ENCODE measurements at regions not wholly inside any gene's neighbourhood (a gene's known extent, or its start where the extent isn't known, plus 50 kb on each side); places are given as distances from the start of the nearest gene placed in this dataset.
"Not testable (repeated sequence)": the region's sequence is repeated elsewhere in the genome, so short reads cannot be mapped to it uniquely, and the experiment has no call there.

DNA sequence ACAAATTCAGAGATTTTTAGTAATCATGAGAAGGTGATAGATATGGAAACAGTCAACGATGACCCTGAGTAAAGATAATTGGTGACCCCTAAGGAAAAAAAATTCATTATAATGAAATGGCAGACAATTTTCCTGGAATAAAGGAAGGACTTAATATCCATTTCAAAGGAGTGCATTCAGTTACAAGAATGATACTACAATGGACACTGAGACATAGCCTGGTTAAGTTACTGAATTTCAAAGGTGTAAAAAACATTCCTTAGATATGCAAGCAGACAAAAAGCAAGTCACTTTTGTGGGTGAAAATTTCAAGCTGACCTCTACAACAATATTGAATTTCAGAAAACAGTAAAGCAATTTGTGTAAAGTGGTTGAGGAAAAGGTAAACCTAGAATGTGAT is 1012.5 kb upstream of the SEMA6A start:
- no peak for DNase-seq

DNA sequence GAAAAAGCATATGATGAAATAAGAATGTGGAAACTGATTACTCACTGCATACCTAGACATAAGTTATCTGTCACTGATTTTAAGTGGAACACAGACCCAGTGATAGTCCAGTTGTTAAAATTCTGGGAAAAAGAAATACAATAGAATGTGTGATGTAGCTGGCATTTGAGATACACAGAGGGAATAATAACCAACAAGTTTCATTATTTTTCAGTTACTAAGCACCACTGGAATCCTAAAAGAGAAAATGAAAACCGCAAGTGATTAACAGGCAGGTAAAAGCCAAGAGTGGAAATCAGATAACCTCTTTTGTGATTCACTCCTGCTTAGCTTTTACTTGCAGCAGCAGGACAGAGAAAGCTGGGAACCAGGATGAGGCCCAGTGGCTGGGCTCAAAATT is 994.0 kb upstream of the SEMA6A start:
- DNase-seq: no peak

DNA sequence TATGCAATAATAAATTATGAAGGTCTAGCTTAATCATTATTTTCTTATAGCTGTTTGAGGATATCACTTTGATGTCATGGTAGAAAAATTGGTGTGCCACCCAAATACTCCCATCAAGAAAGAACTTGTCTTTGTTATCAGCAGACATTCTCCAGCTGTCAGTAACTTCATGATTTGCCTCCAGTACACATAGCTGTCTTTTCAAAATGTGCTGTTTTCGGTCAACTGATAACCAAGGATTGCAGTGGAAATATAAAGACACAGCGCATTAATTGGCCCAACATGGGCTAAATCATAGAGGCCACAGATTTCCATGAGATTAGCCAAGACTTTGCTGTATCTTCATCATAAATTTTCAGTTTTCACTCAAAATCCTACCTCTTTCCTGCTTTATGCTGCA is 993.5 kb upstream of the SEMA6A start:
- DNase-seq: no peak

DNA sequence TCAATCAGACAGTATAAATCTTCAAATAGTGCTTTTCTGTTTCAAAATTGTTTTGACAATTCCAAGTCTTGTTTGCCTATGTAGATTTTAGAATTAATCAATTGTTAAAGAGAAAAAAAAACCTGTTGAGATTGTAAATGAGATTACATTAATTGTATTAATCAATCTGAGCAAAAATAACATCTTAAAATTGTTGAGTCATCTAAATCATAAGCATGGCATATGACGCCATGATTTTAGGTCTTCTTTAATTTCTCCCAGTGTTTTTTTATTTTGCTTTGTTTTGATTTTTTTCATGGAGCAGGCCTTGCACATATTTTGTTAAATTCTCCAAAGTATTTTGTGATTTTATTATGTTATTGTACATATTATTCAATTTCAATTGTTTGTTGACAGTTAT is 988.0 kb upstream of the SEMA6A start:
- no peak for DNase-seq

DNA sequence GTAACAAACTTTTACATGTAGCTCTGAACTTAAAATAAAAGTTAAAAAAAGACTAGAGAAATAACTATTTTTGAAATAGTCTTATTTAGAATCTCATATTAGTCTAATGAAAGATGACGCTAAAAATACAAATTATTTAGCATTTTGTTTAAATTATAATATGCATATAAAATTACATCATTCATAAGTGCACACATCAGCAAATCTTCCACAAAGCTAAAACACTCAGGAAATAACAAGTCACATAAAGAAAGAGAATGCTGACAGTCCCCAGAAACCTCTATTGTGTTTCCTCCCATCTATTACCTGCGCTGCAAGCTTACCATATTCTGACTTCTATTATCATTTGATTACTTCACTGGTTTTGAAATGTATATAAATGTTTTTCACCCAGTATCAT is 986.9 kb upstream of the SEMA6A start:
- no peak for DNase-seq

DNA sequence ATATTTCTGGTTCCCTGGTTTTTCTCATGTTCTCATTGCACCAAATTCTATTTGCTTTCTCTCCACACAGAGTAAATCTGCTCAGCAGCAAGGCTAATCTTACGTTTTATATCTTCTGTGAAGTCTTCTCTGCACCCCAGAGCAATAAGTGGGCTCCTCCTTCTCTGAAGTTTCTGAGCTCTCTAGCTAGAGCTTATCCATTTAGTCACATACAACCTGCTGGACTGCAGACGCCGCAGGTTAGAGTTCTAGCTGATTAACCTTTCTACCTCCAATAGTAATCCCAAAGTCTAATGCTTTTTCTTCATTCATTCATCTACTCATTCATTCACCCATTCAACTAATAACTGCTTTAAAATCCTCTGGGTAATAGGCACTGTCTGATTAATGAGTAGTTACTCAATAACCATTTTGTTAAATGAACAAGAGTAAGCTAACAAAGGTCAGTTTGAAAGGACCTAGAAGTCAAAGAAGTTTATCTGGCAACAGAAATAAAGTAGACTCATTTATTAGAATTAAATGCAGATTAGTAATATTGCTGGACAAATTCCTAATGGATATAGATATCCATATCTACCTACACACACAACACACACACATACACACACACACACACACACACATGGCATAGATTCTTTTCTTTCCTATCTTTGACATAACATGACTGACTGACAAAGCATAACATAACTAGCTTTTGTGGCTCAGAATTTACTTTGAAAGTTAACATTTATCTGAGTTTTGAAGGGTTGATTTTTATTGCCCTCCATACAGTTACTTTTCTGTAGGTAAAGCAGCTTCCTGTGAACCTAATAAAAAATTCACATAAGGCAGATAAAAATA is 984.6 kb upstream of the SEMA6A start:
- DNase-seq: no peak

DNA sequence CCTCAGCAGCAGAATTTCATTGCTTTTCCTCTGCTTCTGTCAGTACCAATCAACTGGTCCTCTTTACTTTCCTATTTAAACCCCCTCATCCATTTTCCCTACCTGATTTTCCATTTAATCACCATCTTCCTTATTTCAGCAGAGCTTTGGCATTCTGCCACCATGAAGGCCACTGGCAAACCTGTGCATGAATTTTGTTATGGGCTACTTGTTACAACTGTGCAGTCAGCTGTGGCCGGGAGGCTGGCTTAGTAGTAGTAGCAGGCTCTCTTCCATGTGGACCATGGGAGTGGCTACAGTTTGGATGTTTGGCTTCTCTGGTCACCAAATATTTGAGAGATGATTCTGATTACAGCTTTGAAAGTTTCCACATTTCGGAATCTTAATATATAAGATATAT is 976.6 kb upstream of the SEMA6A start:
- no peak for DNase-seq

DNA sequence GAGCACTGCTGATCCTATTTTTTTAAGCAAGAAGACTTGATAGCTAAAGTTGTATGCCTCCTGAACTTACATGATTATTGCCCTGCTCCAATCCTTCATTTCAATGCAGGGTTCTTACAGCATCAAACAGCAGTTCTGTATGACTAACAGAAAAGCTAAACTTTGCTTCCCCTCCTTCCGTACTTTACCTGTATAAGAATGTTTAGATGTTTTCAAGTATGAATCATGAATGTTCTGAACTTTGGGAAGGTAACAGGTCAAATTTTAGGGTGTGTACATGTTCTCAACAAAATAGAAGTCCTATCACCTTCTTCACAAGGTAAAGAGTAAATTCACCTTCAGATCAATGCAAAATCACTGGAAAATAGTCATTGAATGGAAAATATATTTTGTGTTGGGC is 972.6 kb upstream of the SEMA6A start:
- DNase-seq: no peak

DNA sequence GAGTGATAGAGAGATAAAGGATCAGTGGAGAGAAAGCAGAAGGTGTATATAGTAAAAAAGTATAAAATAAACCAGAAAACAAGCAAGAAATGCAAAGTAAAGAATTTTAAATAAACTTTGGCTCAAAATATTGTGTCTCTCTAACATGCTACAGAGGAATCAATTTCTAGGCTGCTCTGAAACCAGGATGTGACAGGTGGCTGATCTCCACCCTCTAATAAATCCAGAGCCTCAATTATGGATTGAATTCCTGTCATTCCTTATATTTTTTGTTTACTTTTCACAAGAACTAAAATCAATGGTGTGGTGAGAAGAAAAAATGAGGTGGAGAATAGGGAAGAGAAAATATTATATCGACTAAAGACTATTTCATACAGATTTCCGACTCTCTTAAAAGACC is 965.1 kb upstream of the SEMA6A start:
- DNase-seq: no peak

DNA sequence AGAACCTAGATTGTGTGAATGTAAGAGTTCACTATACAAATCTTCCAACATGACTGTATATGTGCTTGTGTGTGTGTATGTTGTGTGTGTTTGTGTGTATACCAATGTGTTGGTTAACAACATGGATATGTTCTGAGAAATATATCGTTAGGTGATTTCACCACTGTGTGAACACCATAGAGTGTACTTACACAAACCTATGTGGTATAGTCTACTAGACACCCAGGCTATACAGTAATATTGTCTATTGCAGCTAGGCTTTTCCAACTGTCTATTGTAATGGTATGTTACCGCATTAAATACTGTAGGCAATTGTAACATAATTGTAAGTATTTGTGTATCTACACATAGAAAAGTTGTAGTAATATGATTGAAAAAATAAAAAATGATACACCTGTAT is 959.2 kb upstream of the SEMA6A start:
- no peak for DNase-seq

DNA sequence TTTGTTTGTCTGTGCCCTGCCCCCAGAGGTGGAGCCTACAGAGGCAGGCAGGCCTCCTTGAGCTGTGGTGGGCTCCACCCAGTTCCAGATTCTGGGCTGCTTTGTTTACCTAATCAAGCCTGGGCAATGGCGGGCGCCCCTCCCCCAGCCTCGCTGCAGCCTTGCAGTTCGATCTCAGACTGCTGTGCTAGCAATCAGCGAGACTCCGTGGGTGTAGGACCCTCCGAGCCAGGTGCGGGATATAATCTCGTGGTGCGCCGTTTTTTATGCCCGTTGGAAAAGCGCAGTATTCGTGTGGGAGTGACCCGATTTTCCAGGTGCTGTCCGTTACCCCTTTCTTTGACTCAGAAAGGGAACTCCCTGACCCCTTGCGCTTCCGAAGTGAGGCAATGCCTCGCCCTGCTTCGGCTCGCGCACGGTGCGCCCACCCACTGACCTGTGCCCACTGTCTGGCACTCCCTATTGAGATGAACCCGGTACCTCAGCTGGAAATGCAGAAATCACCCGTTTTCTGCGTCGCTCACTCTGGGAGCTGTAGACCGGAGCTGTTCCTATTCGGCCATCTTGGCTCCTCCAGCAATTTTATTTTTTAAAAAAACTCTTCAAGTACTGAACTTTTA is 958.5 kb upstream of the SEMA6A start:
- not testable (repeated sequence) for DNase-seq

DNA sequence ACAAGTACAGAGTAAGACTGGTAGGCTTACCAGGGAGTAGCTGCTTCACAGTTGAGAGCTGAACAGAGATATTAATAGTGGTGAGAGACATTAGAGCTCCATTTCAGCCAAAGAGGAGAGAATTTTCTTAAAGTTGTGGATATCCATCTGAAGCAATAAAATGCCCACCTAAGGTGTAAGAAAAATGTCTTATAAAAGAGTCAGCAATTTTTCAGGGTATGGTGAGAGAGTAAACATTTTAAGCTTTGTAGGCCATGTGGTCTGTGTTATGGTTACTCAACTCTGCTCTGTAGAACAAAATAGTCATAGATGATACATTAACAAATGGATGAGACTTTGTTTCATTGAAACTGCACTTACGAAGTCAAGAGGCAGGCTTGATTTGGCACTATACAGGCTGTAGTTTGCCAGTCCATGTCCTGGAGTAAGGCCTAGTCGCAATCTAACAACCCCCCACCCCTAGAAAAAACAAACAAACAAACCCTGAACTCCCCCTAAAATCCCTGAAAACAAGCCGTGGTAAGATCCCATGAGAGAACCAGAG is 945.4 kb upstream of the SEMA6A start:
- no peak for DNase-seq

DNA sequence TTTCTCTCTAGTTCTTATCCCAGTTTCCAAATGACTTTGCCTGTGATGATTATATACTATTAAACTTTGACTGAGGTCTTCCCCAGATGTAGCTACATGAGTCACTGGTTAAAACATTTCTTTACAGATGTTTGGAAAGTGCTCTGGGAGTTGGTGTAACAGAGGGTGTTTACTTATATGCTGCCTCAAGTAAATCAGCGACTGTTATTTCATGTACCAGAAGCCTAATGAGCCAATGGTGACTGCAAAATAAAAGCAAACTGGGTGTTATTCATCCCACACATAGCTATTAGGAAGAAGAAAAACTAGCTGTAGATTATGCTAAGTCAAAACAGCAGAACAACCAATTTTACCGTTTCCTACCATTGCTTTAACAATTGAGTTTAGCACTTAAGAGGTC is 929.7 kb upstream of the SEMA6A start:
- no peak for DNase-seq

DNA sequence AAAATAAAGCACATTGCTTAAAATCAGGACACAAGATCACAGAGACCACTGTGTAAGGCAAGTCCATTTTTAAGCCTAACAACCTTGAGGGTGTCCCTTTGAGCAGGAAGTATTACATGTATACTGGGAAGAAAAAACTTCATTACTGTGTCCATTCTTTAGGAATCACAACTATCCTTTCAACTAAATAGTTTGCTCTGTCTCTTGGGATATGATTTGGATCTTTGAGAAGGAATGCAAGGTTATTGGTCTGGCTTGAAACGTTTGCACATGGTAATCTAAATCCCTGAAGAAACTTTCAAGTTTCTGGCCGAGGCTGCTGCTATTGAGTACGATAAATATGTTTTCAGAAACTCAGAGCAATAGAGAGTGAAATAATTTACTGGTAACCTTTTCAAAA is 923.0 kb upstream of the SEMA6A start:
- DNase-seq: no peak

DNA sequence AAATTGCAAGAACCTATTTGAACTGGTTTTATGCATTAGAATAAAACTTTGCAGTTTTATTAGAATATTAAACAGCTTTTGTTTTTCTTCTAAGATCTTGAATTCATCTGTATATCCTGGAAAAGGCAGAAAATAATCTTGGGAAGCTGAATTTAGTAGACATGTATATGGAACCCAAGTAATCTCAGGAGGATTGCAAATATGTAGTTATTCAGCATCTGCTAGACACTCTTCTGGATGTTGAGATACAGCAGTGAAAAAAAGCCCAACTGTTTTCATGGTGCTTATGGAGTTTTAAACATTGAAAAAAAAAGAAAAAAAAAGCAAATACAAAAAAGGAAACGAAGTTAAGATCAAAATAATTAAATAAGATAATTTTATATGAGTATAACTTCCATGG is 922.2 kb upstream of the SEMA6A start:
- no peak for DNase-seq

DNA sequence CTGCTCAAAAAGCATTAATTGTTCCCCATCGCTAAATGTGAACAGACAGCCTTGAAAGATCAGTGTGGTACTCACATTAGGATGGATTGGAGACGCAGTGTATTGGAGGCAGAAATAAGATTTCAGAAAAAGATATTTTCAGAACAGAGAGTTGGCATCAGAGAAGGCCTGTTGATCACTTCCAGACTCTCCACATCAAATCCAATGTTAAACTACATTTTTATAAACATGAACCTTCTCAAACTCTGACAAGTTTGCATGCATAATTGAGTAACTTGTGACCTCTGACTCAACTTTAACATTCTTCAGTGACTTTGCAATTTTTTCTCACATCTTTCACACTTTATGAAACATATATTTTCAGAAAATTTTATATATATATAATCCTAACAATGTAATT is 919.6 kb upstream of the SEMA6A start:
- no peak for DNase-seq

DNA sequence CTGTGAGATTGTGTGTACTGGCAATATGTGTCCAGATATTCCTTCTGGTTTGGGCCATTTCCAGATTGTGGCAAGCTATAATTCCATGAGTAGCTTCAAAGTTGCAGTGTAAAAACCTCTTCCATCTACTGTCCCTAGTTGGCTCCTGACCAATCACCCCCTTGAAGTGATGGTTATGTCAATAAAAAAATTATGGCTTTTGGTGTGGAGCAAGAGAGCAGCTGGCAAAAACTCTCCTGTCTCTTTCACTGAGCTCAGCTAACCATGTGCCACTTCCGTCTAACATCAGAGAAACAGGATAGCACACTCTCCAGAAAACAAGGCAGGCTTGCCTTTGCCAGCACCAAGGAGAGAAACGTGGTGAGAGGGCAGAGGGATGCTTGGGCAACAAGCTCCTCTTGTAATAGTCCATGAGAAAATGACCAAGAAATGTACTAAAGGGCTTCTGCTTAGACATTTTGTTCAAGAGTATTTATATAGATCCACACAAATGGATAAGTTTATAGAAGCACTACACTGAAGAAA is 914.4 kb upstream of the SEMA6A start:
- no peak for DNase-seq

DNA sequence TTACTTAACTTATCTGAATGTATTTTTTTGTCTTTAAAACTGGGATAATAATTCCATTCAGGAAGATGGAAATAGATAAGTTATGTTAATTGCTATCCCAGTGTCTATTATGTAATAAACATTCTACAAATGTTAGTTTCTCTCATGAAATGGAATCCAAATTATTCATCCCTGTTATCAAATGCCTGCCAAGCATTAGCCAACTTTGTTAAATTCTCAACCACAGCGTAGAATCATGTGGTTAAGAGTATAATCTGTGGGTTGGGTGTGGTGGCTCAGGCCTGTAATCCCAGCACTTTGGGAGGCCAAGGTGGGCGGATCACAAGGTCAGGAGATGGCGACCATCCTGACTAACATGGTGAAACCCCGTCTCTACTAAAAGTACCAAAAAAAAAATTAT is 912.9 kb upstream of the SEMA6A start:
- DNase-seq: no peak

DNA sequence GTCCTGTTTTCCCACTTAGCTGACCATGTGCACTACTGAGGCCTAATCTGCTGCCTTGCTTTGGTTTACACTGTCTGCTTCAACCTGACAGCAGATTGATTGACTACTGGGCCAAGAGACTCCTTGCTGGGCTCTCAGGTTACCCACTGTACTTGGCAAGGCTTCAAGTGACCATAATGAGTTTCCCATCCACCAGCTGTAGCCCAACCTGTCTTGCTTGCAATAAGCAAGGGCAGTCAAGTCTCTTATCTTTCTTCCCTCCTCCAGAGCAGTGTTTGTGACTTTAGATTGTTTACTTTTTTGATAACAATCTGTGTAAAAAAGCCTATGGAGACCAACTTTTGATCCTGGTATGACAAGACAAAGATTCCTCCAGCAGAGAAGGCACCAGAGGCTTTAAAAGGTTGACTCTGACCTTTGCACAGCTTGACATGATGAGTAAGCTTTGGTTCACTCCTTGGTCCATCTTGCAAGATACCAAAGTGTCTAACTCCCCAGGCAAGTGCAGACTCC is 912.3 kb upstream of the SEMA6A start:
- DNase-seq: no peak

DNA sequence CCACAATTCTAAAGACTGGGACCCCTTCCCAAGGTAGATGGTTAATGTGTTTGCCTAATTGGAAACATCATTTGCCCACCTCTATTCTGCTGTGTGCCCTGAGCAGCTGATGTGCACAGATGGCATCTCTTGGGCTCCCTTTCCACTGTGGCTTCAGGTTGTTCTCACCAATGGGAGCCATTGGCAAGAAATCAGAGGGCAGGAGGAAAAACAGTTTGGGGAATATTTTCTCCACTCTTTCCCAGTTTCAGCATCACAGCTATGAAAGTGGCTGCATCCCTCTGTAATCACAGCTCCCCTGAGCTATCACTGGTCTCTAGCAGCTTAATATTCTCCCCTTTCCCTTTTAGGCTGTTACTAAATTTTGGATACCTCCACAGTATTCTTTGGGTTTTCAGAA is 911.6 kb upstream of the SEMA6A start:
- DNase-seq: no peak

DNA sequence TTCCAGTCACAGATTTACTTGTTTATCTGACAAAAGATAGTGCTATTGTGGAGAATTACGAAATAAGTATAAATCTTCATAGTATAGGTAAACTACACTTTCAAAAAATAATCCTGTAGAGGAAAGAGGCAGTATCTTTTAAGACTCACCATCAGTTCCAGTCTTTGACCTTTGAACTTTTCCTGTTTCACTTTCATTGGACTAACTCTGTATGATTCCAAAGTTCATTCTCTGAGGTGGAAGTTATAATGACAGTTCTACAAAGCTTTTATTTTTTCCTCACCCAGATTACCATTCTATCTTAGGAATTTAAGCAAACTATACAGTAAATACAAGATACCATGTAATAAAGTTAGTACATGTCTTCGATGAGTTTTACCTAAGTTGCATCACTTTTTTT is 901.3 kb upstream of the SEMA6A start:
- DNase-seq: no peak

DNA sequence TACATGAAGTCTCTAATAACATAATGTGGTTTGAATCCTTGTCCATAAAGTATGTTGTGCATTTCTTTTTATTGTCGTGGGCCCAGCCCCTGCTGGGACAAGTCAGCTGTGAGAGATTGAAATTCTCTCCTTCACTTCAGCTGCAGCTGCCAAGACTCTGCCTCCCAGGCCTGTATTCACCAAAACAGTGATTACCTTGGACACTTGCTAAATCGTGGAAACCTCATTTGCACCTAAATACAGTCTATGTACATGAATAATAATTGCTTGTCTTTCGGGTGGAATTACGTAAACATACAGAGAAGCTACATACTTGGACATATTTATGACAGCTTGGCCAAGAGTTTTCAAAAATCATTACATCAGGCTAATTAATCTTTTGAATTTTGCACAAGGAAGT is 898.5 kb upstream of the SEMA6A start:
- no peak for DNase-seq

DNA sequence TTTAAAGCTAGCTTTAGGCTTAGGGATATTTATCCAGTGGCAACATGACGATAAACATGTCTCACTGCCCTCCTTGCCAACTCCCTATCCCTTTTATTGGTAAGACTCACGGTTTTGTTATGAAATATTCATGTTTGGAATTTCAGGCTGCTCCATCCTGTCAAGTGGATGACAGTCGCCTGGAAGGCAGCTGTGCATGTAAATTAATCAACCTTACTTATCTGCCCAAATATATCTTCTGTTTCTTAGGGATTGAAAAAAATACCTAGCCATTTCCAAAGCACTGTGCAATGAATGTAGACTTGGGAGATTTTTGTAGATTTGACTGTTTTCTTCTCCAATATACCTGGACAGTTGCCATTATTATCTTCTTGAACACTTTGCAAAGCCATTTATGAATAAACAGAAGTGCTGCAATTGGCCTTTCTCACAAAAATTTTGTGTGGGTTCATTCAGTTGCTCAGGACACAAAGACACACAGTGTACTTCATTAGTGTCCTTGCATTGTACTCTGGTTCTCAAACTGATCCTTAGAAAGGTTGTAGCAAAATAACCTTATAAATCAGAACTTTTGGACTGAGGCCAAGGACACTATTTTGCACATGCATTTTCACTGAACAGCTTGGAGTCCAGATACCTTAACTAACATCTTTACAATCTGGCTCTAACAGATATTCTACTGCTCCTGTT is 889.4 kb upstream of the SEMA6A start:
- DNase-seq: no peak

DNA sequence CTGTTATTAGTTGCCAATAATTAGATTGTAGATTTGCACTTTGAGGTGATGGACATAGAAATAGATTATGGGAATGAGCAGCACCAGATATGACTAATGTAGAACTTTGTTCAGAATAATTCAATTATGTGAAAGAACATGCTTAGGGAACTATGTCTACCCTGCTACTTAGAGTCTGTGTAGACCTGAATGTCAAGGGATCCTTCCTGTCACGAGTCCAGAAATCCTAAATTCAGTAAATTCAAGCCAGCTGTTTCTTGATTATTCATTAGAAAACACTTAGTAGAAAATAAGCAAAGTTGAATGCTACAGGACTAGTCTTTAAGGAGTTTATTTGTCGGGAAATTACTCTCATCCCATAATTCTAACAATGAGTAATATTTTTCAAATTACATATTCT is 887.3 kb upstream of the SEMA6A start:
- DNase-seq: no peak

Data from NCI-H2107 (cell line).